Amygdala (tissue), 56 donors: ENCODE measurements at regions not wholly inside any gene's neighbourhood (a gene's known extent, or its start where the extent isn't known, plus 50 kb on each side); places are given as distances from the start of the nearest gene placed in this dataset.

Source experiments
- DNase-seq, 56 donors: peaks; one replicate each; lab custom pipeline; 2025; lab: John Stamatoyannopoulos, UW

DNA sequence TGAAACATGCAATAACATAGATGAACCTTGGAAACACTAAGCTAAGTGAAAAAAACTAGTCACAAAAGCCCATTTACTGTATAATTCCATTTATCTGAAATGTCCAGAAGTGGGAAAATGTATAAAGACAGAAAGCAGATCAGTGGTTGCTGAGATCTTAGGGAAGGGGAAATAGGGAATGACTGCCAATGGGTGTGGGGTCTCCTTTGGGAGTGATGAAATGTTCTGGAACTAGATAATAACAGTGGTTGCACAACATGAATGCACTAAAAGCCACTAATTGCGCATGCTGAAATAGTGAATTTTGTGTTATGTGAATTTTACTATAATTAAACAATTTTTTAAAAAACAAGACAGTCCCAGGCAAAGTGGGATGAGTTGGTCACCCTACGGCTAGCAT is 472.8 kb downstream of the CCDC171 start:
- no peak for DNase-seq

DNA sequence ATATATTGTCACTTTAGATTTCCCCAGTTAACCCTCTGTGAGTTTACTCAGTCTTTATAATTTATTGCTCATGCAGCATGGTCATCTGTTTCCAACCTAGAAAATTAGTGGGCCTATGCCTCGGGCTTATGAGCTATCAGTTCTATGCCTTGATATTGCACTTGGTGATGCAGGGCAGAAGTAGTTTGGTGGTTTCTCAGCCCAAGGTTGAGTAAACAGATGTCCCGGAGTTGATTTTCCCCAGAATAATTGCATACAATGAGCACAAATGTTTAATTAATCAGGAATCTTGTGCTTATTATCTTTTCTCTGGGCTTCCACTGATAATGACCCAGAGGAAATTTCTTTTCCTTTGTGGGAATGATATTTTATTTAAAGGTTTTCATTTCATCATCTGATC is 474.0 kb downstream of the CCDC171 start:
- no peak for DNase-seq

DNA sequence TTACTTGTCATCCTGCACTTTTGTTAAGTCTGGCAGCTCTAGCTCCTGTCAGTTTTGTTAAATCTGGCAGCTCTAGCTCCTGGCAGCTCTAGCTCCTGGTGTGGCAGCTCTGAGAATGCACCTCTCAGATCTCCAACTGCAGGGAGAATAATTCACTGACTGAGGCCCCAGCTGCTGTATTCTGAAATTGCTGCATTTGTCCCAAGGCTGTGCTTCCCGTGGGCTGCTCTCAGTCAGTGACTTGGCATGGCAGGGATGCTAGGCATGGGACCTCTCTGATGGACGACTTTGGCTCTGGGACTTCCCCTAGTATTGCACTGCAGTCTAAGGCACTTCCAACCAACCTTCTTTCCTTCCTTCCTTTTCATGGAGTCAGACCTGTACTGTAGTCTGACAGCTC is 475.7 kb downstream of the CCDC171 start:
- no peak for DNase-seq

DNA sequence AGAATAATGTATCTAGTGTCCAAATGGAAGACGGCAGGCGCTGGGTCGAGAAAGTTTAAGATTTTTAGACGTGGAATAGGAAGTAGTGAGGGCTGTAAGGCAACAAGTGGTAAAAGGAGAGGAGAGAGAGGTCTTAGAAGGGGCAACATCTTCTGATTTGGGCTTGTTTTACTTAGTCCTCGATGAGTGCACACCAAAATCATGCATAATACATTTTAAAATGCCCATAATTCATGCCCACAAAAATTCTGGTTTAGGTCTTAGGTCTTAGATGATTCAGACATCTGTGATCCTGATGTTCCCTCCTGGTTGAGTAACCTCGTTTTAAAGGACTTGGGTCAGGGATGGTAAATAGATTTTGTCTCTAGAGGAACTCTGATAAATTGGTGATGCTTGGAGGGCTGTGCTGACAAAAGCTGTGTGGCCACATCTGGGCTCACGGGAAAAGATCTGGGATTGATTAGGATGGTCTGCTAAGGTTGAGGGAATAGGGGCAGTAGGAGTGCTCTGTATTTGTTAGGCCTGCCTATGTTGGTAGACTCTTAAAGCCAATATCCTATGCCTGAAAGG is 476.3 kb downstream of the CCDC171 start:
- no peak for DNase-seq

- DNase-seq, result no peak
Measured at GRCh38 chr9:16029796-16030363, 477.0 kb downstream of the CCDC171 start.

- no peak for DNase-seq
Measured at GRCh38 chr9:16030528-16031185, 477.8 kb downstream of the CCDC171 start.

GRCh38 chr9:16031486-16031885 is 478.6 kb downstream of the CCDC171 start:
- no peak for DNase-seq

DNA sequence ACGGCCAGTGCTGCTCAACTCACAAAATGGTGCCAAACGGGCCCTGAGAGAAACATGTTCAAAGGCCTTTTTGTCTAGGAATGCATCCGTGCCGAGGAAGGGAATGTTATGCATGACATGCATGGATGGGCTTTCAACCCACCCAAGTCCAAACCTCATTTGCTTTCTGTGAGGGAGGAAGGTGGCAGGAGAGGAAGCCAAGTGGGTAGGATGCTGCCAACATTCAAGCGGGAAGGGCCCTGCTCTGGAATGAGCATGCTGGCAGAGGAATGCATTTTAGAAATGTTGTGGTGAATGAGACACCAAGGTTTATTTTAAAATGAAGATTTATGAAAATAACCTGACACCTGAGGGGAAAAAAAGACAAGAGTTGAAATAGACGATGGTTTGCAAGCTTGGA is 479.1 kb downstream of the CCDC171 start:
- no peak for DNase-seq

DNA sequence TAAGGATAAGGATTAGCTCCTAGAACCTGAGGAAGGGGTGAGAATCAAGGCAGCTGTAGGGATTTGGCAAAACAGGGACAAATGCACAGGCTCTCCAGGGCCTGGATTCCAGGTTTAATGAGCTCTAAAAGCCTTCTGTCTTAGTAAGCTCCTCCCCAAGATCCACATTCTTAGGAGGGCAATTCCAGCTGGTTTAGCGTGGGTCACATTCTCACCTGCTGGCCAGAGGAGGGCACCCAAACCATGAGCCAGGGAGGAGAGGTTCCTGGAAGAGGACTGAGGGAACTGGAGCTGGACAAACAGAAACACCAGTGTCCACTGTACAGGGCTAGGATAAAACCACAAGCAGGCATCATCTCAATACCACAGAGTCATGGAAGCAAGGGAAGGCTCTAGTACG is 480.0 kb downstream of the CCDC171 start:
- DNase-seq, result no peak

- no peak for DNase-seq
Measured at GRCh38 chr9:16033253-16033652, 480.4 kb downstream of the CCDC171 start.

DNA sequence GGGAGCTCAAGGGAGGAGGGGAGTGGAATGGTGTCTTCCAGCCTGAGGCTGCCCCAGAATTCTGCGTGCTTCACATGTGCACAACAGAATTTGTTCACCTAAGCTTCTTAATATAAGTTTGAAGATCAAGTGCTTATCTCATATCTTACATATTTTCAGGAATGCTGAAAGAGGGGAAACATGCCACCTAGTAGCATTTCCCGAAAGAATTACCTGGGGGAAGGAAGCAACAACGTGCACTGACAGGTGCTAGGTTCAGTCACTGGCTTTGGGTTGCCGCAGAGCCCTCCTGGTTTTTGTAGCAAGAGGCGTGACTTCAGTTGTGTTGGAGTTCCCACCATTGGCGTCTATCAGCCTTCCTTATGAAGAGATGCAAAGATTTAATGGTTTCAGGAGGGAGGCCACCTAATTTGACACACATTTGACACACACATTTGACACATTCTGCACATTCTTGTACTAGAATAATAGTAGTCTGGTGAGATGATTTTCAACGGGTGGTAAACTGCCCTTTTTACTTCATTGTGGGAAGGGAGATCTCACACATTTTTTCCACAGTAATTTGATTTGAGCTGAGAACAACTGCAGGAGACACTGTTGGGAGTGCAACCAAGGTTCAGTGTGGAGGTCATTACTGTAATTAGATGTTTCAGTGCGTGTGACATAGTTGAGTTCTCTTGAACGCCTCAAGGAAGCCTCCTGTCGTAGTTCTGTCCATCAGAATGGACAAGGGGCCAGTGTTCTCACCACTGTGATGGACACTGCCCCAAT is 481.3 kb downstream of the CCDC171 start:
- no peak for DNase-seq

DNA sequence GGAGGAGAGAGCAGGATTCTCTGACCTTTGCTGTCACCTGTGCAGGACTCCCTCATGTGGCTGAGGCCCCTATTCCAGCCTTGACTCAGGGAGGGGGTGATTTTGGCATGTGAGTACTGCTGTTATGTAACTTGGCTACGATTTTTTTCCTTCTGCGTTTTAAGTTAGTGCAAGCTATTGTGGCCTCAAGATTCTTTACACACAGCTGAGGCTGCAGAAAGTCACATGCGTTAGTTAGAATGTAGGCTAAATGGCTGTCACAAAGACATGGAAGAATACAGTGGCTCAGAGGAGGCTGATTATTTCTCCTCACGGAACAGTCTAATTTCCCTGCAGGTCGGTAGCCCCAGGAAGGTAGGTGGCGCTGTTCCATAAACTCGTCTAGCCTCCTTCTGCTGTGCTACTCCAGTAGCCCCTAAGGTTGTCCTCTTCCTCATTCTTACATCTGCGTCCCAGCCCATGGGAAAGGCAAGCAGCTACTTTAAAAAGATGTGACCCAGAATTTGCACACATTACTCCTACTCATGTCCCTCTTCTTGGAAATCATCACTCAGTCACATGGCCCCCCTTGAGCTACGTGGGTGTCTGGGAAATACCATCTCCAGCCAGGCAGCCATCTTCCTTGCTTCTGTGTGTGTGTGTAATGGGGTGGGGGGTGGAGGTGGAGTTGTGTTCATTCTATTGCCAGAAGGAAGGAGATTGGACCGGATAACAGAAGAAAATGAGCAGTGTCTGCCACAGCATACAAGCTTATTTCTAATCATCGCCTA is 486.6 kb downstream of the CCDC171 start:
- DNase-seq, result peak in 16 of 56 donors; percentile 3 to 44 (median 21)

- DNase-seq, result peak in 1 of 56 donors; percentile 18
Measured at GRCh38 chr9:16039988-16040761, 487.3 kb downstream of the CCDC171 start.

DNA sequence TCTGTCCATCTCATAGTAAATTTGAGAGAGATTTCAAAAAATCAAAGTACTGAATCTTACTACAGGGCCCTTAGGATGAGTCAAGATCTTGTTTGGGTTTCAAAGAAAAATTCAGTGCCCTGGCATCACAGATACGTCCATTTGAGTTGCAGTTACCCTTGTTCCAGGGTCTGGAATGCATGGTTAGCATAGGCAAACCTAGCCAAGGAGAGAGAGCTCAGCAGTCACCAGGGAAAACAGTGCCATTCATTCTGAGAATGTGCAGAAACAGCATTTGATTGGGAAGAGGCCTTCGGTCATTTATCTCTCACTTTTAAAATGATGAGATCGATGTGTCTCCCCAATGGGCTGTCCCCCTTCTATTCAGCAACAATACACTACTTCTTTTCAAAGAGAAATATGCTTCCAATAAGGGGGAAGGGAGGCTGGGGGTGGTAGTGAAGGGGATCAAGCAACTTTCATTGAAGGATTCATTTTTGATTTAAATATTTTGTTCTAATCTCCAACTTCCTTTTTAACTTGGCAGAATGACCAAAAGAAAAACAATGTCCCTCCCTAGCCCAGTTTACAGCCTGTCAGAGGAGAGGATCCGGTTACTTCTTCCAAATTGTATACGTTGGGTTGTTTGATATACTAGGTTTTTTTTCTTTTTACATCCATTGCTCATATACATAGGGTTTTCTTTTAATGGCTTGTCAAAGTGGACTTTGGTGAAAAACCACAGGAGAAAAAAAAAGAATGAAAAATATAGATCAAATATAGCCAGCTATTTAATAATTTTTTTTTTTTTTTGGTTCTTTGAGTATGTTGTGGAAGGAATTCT is 491.1 kb downstream of the CCDC171 start:
- DNase-seq, result no peak

- DNase-seq, result no peak
Measured at GRCh38 chr9:16044579-16044881, 491.7 kb downstream of the CCDC171 start.

DNA sequence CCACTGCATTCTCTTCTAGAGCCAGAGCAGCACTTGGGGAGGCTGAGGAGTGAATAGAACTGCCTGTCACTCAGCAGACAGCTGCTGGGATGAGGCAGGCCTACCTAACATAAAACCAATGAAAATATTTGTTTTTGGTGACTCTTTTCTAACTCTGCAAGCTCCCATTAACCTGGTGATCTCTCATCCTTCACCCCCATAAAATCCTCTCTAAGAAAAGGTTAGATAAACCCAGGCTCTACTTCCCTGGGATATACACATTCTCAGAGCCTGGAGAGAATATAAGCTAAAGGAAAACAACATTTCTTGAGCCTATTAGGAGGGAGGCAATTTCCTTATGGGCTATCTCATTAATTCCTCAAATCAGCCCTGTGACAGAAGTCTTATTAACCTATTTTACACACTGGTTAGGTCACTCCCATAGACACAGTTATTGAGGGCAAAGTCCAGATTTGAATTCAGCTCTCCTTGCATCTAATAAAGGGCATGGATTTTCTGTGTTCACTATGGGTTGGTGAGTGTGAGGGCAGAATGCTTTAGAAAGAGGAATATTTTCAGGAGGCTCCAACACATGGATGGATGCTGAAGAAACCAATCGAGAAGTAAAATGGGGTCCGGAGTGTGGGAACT is 492.9 kb downstream of the CCDC171 start:
- DNase-seq, result no peak

GRCh38 chr9:16046713-16047112 is 493.9 kb downstream of the CCDC171 start:
- DNase-seq, result no peak

GRCh38 chr9:16048129-16048528 is 495.3 kb downstream of the CCDC171 start:
- DNase-seq, result no peak

DNA sequence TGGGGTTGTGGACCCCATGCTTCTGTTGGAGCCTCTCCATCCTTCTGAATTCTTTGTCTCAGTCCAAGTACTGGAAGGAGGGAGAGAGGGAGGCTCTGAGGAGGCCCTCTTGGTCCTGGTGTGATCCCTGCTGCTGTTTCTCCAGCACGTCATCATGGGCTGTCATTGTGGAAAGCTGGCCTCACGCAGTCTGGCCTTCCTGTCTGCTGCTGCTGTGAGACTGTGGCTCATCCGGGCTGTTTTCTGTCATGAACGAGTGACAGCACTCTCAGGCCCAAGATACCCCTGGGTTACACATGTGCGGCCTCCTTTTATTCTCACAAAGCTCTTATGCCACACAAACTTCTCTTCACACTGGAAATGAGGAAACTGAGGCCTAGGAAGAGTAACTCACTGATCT is 499.3 kb downstream of the CCDC171 start:
- DNase-seq, result no peak
